NCI-H460 (cell line): ENCODE measurements at regions not wholly inside any gene's neighbourhood (a gene's known extent, or its start where the extent isn't known, plus 50 kb on each side); places are given as distances from the start of the nearest gene placed in this dataset.

Source experiments
- DNase-seq: peaks from one replicate; pipeline ENCODE4 v3.0.0-alpha.2; 2016; ENCODE audit warnings: low read depth; ENCODE audit errors: extremely low read depth

DNA sequence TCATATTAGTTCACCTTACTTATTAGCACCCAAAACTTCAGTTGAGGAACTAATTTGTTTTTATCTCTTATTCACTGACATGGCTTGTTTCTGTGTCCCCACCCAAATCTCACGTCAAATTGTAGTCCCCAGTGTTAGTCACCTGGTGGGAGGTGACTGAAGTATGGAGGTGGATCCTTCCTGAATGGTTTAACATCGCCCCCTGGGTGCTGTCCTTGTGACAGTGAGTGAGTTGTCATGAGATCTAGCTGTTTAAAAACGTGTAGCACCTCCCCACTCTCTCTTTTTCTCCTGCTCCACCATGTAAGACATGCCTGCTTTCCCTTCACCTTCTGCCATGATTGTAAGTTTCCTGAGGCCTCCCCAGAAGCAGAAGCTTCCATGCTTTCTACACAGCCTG is 75.0 kb upstream of the HECTD2 start:
- no peak for DNase-seq

- DNase-seq: no peak
Observed at GRCh38 chr10:91339729-91340128, 70.4 kb upstream of the HECTD2 start.

DNA sequence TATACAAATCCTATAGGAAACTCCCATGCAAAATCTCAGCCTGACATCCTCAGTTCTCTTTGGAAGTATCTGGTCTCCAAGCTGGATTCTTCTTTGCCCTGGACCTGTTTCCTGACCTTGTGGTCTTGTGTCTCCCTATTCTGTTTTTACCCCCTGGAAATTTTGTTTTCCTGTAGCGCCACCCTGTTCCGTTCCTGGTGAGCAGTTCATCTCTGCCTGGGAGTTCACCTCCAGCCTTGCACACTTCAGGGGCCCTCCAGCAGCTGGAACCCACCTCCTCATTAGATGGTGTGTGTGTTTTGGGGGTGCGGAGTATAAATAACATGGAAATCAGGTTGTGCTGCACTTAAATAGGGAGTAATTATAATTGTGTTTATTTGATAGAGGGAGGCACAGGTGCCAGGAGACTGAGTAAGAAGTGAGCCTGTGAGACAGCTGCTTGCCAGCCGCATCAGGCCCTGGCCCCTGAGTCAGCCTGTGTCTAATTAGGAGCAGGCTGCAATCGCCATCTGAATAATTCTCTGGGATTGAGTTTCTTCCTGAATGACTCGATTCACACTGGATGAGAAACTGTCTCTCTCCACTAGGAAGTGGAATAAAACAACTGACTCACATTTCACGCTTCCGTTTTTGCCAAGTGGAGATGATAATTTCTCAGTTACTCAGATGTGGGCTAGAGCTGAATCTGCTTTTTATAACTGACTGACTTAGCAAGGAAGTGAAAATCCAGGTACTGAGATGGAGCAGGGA is 69.4 kb upstream of the HECTD2 start:
- peak; percentile 69 for DNase-seq

DNA sequence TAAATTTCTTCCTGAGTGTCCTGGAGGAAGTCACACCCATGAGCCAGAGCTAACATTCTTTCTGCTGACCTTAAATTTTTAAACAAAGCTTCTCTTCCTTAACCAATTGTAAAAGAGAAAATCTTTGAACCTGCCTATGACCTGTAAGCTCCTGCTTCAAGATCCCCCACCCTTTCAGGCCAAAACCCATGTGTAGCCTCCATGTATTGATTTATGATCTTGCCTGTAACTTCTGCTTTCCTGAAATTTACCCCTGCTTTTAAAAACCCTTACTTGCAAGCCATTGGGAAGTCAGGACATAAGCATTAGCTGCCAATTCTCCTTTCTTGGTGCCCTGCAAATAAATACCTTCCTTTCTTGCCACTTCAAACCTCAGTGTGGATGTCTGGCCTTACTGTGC is 68.5 kb upstream of the HECTD2 start:
- DNase-seq: no peak

DNA sequence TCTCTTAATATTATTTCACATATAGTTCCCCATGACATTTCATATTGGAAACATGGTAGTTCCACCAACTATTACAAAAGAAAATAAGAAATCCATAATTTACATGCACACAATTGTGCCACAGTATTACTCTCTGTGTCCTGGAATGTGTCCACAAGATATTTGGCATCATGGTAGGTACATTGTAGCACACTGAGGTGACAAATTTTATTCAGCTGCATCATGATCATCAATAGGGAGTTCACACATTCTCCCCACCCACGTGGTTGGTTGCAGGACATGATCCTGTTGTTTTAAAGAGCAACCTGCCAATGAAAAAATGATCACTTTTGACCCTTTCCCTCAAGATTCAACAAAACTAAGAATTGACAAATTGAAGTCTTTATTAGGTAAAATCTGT is 67.1 kb upstream of the HECTD2 start:
- peak; percentile 13 for DNase-seq

DNA sequence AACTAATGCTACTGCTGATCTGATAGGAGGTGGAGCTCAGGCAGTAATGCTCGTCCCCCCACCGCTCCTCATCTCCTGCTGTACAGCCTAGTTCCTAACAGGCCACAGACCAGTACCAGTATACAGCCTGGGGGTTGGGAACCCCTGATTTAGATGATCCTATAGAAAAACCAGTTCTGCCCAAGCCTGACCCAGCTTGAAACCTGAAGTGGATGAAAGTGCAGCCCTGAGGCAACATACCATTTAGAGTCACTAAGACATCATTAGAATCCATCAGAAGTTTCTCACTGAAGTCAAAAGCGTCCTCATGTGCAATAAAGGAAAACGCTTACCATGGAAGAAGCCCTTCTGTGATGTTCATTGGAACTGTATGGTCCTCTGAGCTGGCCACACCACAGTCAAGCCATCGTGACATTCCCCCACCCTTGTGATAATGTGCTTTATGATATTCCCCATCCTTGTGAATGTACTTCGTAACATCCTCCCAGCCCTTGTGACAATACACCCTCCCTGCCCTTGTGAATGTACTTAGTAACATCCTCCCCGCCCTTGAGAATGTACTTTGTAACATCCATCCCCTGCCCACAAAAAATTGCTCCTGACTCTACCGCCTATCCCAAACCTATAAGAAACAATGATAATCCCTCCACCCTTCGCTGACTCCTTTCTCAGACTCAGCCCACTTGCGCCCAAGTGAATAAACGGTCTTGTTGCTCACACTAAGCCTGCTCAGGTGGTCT is 65.9 kb upstream of the HECTD2 start:
- no peak for DNase-seq

- no peak for DNase-seq
Observed at GRCh38 chr10:91345716-91346115, 64.4 kb upstream of the HECTD2 start.

DNA sequence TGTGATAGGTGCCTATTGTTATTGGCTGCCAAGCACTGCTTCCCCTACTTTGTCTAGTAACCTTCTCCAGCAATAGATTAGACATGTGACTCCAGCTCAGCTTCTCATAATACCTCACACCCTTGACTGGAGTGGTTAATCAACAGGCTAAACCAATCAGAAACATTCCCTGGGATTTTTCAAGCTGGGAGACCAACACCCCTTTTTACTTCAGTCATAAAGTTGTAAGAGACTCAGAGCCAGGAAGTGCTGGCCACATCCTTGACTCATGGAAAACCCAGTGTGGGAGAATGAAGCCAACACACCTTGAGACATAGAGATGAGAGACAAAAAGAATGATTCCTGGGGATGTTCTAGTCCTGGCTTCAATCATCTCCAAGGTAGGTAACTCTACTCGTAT is 62.6 kb upstream of the HECTD2 start:
- DNase-seq: no peak

DNA sequence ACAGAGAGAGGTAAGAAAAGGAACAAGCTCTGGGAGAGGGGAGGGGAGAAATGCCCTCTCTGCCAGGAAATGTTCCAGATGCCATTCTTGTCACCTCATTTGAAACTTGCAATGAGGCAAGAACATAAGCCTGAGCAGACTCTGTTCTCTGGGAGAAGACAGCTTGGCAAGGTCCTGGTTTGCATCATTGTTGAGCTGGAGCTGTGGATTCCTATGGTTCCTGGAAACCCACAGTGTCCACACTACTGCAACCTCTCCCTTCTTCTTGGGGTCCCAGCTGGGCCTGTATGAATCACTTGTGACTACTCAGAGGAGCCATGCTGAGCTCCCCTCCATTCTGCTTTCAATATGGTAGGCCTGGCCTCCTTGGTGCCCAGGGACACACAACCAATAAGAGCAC is 60.8 kb upstream of the HECTD2 start:
- DNase-seq: no peak

GRCh38 chr10:91350651-91351081 is 59.5 kb upstream of the HECTD2 start:
- no peak for DNase-seq

DNA sequence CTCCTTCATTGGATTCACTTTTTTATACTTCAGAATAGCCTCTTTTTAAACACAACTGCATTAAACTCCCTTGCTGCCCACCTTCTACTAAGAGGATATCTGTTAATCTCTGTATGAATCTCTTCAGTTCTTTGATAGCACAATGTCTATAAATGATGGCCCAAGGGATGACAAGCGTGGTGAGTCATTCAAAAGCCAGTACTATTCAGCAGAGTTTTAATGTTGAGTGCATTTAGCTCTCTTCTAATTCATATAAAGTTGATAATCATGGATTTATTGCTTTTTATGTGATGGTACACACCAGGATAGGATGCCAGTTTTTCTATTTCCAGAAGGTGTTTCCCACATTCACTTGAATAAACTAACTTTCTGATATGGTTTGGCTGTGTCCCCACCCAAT is 57.4 kb upstream of the HECTD2 start:
- no peak for DNase-seq

DNA sequence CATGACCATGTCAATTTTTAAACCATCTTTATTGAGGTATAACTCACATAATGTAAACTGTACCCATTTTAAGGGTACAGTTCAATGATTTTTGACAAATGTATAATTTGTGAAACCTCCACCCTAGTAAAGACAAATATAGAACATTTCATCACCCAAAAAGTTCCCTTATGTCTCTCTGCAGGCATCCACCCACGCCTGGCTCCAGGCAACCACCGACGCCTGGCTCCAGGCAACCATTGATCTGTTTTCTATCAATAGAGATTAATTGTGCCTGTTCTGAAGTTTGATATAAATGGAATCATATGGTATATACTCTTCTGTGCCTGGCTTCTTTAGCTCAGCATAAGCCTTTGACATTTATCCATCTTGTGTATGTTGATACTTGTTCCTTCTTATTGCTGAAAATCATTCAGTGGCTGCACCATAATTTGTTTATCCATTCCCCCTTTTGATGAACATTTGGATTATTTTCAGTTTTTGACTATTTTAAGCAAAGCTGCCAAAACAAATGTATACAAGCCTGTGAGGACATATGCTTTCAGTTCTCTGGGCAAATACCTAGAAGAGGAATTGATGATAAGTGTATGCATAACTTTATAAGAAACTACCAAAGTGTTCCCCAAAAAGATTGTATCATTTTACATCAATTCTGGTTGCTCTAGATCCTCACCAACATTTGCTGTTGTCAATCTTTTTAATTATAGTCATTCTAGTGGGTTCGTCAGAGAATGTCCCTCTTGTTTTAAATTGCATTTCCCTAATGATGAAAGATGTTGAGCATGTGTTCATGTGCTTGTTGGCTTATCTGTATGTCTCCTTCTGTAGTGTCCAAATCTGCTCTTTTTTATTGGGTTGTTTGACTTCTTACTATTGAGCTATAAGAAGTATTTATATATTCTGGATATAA is 55.7 kb upstream of the HECTD2 start:
- no peak for DNase-seq

- no peak for DNase-seq
Observed at GRCh38 chr10:91355998-91356397, 54.1 kb upstream of the HECTD2 start.

GRCh38 chr10:91357497-91357896 is 52.6 kb upstream of the HECTD2 start:
- no peak for DNase-seq
